Activated CD8-positive, alpha-beta memory T cell treated with anti-CD3 and anti-CD28 coated beads for 36 hours (primary cell): ENCODE measurements at regions not wholly inside any gene's neighbourhood (a gene's known extent, or its start where the extent isn't known, plus 50 kb on each side); places are given as distances from the start of the nearest gene placed in this dataset.
"Not testable (repeated sequence)": the region's sequence is repeated elsewhere in the genome, so short reads cannot be mapped to it uniquely, and the experiment has no call there.

Experiments
- CTCF ChIA-PET: fragments of 350-600 bp; sonication (Branson Sonifier 250); formaldehyde crosslinking; loops from one replicate; lab custom pipeline; 2021; ENCODE audit warnings: antibody characterized with exemption; lab: Charles Lee
- POLR2A ChIA-PET: fragments of 350-600 bp; sonication (Branson Sonifier 250); formaldehyde crosslinking; loops from one replicate; lab custom pipeline; 2021; ENCODE audit warnings: antibody characterized with exemption; lab: Charles Lee

GRCh38 chr13:89521672-89522071 is 1825.8 kb upstream of the MIR17HG start:
- POLR2A ChIA-PET, CTCF ChIA-PET: not testable (repeated sequence)

DNA sequence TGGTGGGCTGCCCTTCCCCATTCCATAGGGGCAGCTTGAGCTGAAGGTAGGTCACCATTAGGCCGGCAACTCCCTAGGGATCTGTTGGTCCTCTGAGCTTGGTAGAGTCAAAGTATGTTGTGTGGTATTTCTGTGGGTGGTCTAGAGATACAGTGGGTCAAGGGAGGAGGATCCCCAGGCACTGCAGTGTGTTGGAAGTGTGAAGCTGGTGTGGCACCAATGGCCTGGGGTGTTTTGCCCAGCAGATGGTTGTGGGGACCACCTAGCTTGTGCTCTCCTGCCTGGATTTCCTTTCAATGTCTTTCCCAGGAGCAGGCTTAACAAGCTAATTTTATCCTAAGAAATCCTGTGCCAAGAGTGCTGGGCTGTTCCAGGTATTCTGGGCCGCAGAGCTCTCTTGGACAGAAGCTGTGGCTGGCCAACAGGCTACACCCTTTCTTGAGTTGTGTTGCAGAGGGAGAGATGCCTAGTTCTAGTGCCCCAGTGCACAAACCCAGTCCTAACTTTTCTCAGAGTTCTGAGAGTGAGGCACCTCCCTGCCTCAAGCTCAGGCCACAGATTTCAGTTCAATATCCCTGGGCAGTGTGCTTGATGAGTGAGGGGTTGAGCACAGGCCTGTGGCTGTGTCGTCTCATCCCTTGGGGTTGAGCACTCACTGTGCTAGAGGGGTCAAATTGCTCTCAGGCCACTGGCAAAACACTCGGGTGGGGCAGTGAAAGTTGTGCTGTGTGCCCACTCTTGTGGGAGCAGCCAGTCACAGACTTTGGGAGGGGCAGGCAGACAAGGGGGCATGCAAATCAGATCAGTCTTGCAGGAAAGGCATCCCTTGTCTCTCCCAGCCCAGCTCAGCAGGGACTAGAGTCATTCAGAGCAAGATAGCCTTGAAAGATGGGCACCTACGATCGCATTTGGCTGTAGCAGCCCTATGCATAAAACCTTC is 1806.1 kb upstream of the MIR17HG start:
- ChIA-PET POLR2A (no interaction called here), CTCF (no interaction called here)

DNA sequence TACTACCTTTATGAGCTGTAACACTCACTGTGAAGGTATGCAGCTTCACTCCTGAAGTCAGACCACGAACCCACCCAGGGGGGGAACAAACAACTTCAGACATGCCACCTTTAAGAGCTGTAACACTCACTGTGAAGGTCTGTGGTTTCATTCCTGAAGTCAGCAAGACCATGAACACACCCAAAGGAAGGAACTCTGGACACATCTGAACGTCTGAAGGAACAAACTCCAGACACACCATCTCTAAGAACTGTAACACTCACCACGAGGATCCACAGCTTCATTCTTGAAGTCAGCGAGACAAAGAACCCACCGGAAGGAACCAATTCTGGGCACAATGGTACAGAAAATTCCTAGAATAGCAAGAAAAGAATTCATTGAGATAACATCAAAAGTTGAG is 1796.5 kb upstream of the MIR17HG start:
- POLR2A ChIA-PET, result no interaction called here
- CTCF ChIA-PET, result no interaction called here

DNA sequence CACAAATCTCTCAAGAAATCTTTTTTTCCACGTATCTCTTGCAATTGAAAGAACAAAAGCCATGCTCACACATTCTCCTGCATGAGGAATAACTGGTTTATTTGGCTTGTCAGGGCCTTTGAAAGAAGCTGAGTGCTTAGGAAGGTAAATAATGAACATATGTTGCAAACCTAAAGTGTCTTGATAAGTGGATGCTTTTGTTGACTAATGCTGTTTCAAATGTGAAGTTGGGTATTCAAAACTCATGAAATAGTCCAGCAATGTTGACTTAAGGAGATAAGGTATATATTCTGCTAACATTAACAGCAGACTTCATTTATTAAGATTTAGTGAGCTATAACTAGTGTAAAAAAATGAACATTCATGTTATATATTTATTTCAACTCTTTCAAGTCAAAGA is 1792.7 kb upstream of the MIR17HG start:
- ChIA-PET POLR2A (no interaction called here), CTCF (no interaction called here)

DNA sequence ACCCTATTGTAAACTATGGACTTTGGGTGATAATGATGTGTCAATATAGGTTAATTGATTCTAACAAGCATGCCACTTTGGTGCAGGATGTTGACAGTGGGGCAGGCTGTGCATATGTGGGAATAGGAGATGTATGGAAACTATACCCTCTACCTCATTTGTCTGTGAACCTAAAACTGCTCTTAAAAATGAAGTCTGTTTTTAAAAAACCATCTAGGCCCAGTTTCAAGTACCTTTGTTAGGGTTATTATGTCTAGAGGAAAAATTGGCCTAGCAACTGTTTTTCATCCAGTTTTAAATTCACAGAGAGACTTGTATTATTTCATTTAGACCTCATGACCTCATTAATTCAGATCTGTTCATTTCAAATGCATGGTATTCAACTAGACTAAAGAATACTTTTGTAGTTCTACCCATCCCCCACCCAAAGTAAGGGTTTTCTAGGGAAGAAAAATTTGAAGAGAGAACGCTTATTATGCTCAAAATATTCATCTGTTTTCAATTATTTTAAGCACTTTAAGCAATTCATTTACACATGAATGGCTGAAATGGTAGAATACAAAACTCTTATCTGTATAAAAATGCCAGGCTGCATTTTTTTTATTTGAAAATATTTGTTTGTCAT is 1781.9 kb upstream of the MIR17HG start:
- ChIA-PET POLR2A (no interaction called here), CTCF (no interaction called here)

GRCh38 chr13:89567025-89567424 is 1780.5 kb upstream of the MIR17HG start:
- ChIA-PET POLR2A (no interaction called here), CTCF (no interaction called here)

- CTCF ChIA-PET, result no interaction called here
- POLR2A ChIA-PET, result no interaction called here
Observed at GRCh38 chr13:89568276-89568675, 1779.2 kb upstream of the MIR17HG start.

DNA sequence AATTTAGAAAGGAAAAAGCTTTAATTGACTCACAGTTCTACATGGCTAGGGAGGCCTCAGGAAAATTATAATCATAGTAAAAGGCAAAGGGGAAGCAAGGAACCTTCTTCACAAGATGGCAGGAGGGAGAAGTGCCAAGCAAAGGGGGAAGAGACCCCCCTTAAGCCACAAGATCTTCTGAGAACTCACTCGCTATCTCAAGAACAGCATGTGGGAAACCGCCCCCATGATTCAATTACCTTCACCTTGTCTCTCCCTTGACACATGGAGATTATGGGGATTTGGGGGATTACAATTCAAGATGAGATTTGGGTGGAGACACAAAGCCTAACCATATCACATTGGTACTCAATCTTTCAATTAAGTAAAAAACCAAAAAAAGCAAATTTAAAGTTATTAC is 1778.7 kb upstream of the MIR17HG start:
- ChIA-PET POLR2A (no interaction called here), CTCF (no interaction called here)

DNA sequence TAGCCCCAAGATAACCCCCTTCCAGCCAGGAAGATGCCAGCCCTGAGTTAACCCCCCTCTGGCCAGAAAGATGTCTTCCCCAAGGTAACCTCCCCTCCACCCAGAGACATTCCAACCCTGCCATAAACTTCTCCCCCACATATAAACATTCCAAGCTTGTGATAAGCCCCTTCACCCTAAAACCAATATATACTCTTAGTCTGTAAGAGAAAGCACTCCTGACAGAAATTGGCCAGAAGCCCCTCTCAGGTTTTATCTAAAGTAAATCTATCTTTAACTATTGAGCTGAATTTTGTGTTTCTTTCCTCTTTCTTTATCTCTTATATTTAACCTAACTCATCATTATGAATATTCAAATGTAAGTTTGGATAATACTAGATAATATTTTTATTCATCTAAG is 1775.8 kb upstream of the MIR17HG start:
- ChIA-PET CTCF (no interaction called here), POLR2A (no interaction called here)

DNA sequence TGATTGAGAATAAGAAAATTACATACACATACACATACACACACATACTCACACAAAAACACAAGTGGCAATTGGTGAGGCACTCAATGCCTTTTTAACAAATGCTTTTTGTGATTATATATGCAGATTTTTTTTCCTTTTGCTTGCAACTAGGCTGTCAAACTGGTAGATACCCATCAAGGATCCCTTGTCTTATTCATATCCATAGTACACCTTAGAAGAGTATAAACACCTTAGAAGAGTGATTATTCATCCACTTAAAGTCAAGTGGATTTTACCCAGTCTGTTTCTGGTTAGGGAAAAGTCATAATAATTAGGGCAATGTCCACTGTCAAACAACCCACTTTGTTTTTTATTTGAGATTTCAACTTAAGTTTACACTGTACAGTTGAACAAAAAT is 1773.4 kb upstream of the MIR17HG start:
- CTCF ChIA-PET, result no interaction called here
- POLR2A ChIA-PET, result no interaction called here

GRCh38 chr13:89577301-89577700 is 1770.2 kb upstream of the MIR17HG start:
- ChIA-PET CTCF (no interaction called here), POLR2A (no interaction called here)

GRCh38 chr13:89584058-89584620 is 1763.3 kb upstream of the MIR17HG start:
- ChIA-PET CTCF (no interaction called here), POLR2A (no interaction called here)

DNA sequence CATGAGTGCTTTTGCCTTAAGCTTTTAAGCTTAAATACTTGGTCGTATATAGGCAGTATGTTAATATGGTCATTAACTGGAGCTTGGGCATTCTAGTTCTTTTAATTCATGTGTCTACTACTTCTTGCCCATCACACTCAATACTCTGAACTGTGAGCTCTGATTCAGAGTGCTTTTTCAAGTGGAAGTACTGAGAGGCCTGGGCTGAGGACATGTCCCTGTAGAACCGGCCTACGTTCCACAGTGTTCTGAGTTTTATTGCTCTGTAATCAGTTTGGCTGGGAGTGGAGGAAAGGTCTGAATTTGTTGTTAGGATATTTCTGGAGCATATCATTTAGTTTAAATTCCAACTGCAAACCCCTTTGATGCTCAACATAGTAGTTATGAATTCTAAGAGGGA is 1744.8 kb upstream of the MIR17HG start:
- CTCF ChIA-PET, result no interaction called here
- POLR2A ChIA-PET, result no interaction called here

GRCh38 chr13:89603187-89603586 is 1744.3 kb upstream of the MIR17HG start:
- CTCF ChIA-PET, result no interaction called here
- POLR2A ChIA-PET, result no interaction called here

DNA sequence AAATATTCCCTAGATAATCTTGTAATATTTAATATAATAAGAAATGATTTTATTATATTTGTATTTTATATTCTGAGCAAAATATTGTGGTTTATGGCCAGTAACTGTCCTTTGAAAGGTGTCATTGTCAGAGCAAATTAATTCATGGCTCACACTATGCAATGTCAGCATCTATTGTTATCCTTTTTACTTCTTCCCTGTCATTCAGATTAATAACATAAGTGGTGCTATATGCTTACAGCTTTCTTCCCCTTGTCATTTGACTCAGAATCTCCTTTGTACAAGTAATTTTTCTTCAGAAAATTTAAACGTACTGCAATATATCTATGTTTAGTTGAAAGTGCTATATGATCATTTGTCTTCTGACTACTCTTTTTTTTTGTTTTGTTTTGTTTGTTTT is 1738.2 kb upstream of the MIR17HG start:
- POLR2A ChIA-PET, result no interaction called here
- CTCF ChIA-PET, result no interaction called here

DNA sequence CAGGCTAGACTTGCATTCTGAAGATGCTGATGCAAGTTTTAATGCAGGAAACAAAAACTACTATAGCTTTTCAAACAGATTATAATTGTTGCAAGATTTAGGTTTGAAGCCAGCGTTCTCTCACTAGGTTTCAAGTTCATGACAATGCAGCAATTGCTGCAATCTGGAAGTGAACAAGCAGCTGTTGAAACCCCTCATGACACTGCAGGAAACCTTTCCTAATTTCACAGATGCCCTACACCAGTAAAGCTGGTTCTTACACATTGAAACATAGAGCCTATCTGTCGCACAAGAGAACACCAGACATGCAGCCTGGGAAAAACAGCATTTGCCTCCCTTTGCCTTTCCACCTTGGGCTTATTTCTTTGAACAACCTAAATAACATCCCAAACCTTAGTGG is 1737.2 kb upstream of the MIR17HG start:
- POLR2A ChIA-PET, result no interaction called here
- CTCF ChIA-PET, result no interaction called here

- ChIA-PET POLR2A (no interaction called here), CTCF (no interaction called here)
Observed at GRCh38 chr13:89610881-89611280, 1736.6 kb upstream of the MIR17HG start.

GRCh38 chr13:89627996-89628395 is 1719.5 kb upstream of the MIR17HG start:
- ChIA-PET POLR2A (no interaction called here), CTCF (no interaction called here)

DNA sequence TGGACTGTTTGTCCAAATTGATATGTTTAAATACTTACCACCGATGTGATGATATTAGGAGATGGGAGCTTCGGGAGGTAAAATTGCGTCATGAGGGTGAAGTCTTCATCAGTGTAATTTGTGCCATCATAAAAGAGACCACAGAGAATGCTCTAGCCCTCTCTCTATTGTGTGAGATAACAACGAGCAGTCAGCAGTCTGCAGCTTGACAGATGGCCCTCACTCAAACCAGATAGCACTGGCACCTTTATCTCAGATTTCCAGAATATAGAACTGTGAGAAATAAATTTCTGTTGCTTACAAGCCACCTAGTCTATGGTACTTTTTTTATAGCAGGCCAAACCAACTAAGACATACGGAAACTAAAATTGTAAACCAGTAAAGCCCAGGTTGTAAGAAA is 1718.9 kb upstream of the MIR17HG start:
- POLR2A ChIA-PET, result no interaction called here
- CTCF ChIA-PET, result no interaction called here

- CTCF ChIA-PET, result no interaction called here
- POLR2A ChIA-PET, result no interaction called here
Observed at GRCh38 chr13:89650226-89650625, 1697.3 kb upstream of the MIR17HG start.

DNA sequence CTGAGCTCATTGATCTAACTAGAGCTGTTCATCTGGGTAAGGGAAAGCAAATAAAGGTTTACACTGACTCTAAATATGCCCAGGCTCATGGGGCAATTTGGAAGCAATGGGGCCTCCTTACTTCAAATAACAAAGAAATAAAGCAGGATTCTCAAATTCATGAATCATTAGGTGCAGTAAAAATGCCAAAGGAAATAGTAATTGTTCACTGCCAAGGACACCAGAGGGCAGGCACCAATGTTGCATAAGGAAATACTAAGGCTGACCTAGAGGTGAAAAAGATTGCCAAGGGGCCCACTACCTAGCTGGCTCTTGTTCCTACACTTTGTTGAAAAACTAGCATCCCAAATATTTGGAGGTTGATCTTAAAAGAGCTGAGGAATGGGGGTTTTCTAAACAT is 1686.7 kb upstream of the MIR17HG start:
- POLR2A ChIA-PET, result no interaction called here
- CTCF ChIA-PET, result no interaction called here
